ENCODE measurements at regions not wholly inside any gene's neighbourhood (a gene's known extent, or its start where the extent isn't known, plus 50 kb on each side); places are given as distances from the start of the nearest gene placed in this dataset.

DNA sequence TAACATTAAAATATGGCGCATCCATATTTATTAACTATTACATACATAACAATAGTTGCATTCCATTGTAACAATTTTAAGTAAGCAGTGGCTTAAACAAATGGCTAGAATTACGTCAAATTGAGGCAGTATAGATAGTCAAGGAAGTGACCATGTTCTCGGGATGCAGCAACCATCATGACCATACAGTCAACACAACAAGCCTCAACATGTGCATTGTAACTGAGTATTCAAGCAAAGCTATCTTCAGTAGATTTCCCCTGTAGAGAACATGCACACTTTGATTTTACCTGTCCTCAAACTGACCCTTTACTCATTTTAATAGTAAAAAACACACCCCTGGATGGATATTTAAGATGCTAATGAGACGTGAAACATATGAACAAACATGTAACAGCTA is 356.4 kb downstream of the HINT1 start:
- TF ChIP-seq, protein P1, sequence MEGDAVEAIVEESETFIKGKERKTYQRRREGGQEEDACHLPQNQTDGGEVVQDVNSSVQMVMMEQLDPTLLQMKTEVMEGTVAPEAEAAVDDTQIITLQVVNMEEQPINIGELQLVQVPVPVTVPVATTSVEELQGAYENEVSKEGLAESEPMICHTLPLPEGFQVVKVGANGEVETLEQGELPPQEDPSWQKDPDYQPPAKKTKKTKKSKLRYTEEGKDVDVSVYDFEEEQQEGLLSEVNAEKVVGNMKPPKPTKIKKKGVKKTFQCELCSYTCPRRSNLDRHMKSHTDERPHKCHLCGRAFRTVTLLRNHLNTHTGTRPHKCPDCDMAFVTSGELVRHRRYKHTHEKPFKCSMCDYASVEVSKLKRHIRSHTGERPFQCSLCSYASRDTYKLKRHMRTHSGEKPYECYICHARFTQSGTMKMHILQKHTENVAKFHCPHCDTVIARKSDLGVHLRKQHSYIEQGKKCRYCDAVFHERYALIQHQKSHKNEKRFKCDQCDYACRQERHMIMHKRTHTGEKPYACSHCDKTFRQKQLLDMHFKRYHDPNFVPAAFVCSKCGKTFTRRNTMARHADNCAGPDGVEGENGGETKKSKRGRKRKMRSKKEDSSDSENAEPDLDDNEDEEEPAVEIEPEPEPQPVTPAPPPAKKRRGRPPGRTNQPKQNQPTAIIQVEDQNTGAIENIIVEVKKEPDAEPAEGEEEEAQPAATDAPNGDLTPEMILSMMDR (IDR thresholded peaks at IDR 0.05): no peak
- no peak for TF ChIP-seq POLR2A (IDR thresholded peaks at IDR 0.05)

Measured in uterus (tissue), 2 donors.